ENCODE measurements at regions not wholly inside any gene's neighbourhood (a gene's known extent, or its start where the extent isn't known, plus 50 kb on each side); places are given as distances from the start of the nearest gene placed in this dataset.

DNA sequence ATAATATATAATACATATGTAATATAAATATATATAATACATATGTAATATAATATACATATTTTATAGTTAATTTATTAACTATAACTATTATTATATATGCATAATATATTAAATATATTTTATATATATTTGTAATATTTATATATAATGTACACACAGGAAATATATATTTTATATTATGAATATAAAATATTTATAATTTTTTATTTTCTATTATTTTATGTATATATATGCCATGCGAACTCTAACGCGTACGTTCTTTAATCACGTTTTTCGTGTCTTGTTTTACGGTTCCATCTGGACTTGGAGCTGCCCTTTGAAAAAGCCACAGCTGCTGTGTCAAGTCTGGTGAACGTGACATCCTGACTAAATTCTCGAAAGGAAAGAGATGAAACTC, 332.1 kb downstream of the ASMT start:
- TF ChIP-seq ZNF367 (CRISPR knock-in tag; IDR thresholded peaks at IDR 0.05; ENCODE audit: borderline replicate concordance): no peak
- no peak for TF ChIP-seq ZNF646 (CRISPR knock-in tag; IDR thresholded peaks at IDR 0.05)
- TF ChIP-seq MEIS1 (CRISPR knock-in tag; IDR thresholded peaks at IDR 0.05; ENCODE audit: borderline replicate concordance): no peak
- TF ChIP-seq, protein P1, sequence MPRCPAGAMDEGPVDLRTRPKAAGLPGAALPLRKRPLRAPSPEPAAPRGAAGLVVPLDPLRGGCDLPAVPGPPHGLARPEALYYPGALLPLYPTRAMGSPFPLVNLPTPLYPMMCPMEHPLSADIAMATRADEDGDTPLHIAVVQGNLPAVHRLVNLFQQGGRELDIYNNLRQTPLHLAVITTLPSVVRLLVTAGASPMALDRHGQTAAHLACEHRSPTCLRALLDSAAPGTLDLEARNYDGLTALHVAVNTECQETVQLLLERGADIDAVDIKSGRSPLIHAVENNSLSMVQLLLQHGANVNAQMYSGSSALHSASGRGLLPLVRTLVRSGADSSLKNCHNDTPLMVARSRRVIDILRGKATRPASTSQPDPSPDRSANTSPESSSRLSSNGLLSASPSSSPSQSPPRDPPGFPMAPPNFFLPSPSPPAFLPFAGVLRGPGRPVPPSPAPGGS (CRISPR knock-in tag; IDR thresholded peaks at IDR 0.05): no peak
- TF ChIP-seq MTA3 (CRISPR knock-in tag; IDR thresholded peaks at IDR 0.05): no peak
- TF ChIP-seq ZNF761 (CRISPR knock-in tag; conservative IDR thresholded peaks at IDR 0.05): no peak
- in situ Hi-C loops (cut with HindIII; ENCODE audit: extremely low pct_ligation_motif_present, low pct_unique_long_range_greater_than_20kb): no loop called here
- DNase-seq (ENCODE audit: low spot score) (no peak), ATAC-seq (no peak), FAIRE-seq (no peak)
- no peak overlapping the region for H3K4me3 ChIP-seq (replicated peaks in 1 of 3; ENCODE audit: insufficient read depth in 1 of 3, low read depth in 2 of 3, low read length in 3 of 3)
- H3K79me2 ChIP-seq (ENCODE audit: insufficient read depth, low read length): no peaks in the 10 kb centered on the region
- H3K4me1 ChIP-seq (ENCODE audit: insufficient read depth, low read length): no peaks in the 10 kb centered on the region
- H2AFZ ChIP-seq (ENCODE audit: low read length): no peak overlapping the region
- H3K4me2 ChIP-seq (ENCODE audit: low read depth, low read length): no peak overlapping the region
- no TSS peak for BruUV-seq (replicated peaks)
- H3K27me3 ChIP-seq (ENCODE audit: control insufficient read depth in 1 of 2, insufficient read depth in 2 of 2, low read length in 2 of 2): no peaks in the 10 kb centered on the region
- intact Hi-C loops (cut with micrococcal nuclease; ENCODE audit: unreplicated experiment): no loop called here
- H3K27ac ChIP-seq (ENCODE audit: extremely low read length, insufficient read depth, low read length): no peak overlapping the region
- no peaks in the 10 kb centered on the region for H4K20me1 ChIP-seq (ENCODE audit: insufficient read depth, low read length)
- no peaks in the 10 kb centered on the region for H3K36me3 ChIP-seq (replicated peaks in 1 of 2; ENCODE audit: control insufficient read depth in 1 of 2, insufficient read depth in 2 of 2, low read length in 2 of 2)
- ChIA-PET CTCF (ENCODE audit: low intra/inter-chr PET ratio, low total read pairs) (no interaction called here), POLR2A (no interaction called here)
- WGBS (ENCODE audit: low lambda C conversion rate): 74% methylated on average over 9 of the region's 9 CpGs
- H3K9me3 ChIP-seq (ENCODE audit: low read length): no peaks in the 10 kb centered on the region
- H3K9ac ChIP-seq (ENCODE audit: insufficient read depth, low read depth, low read length): no peak overlapping the region

Data from HepG2 (cell line).